GM18907 (cell line): ENCODE measurements at regions not wholly inside any gene's neighbourhood (a gene's known extent, or its start where the extent isn't known, plus 50 kb on each side); places are given as distances from the start of the nearest gene placed in this dataset.

Experiments used
- ATAC-seq: cut with Tn5 transposase; IDR thresholded peaks from one replicate; pipeline ENCODE4 v1.9.1; 2021; ENCODE audit warnings: mild to moderate bottlenecking, moderate library complexity; ENCODE audit not compliant: unreplicated experiment

GRCh38 chr4:145348291-145348690 is 133.4 kb upstream of the SMAD1 start:
- ATAC-seq: no peak

- no peak for ATAC-seq
These were observed 134.0 kb upstream of the SMAD1 start for GRCh38 chr4:145347684-145348083.

- no peak for ATAC-seq
These were observed 135.6 kb upstream of the SMAD1 start for GRCh38 chr4:145346081-145346480.

GRCh38 chr4:145345401-145345800 is 136.3 kb upstream of the SMAD1 start:
- ATAC-seq: no peak

- no peak for ATAC-seq
These were observed 140.3 kb upstream of the SMAD1 start for GRCh38 chr4:145341381-145341780.

- no peak for ATAC-seq
These were observed 141.5 kb upstream of the SMAD1 start for GRCh38 chr4:145340071-145340675.

GRCh38 chr4:145339075-145339725 is 142.5 kb upstream of the SMAD1 start:
- ATAC-seq: no peak

GRCh38 chr4:145338568-145338967 is 143.1 kb upstream of the SMAD1 start:
- no peak for ATAC-seq

- no peak for ATAC-seq
These were observed 144.3 kb upstream of the SMAD1 start for GRCh38 chr4:145337391-145337790.

GRCh38 chr4:145333786-145334185 is 147.9 kb upstream of the SMAD1 start:
- ATAC-seq: no peak

- ATAC-seq: no peak
These were observed 146.1 kb upstream of the OTUD4 start for GRCh38 chr4:145326491-145326890.

GRCh38 chr4:145324161-145324560 is 143.8 kb upstream of the OTUD4 start:
- ATAC-seq: no peak

GRCh38 chr4:145320294-145320693 is 139.9 kb upstream of the OTUD4 start:
- ATAC-seq: no peak

GRCh38 chr4:145319751-145320150 is 139.4 kb upstream of the OTUD4 start:
- no peak for ATAC-seq

GRCh38 chr4:145316897-145317574 is 136.6 kb upstream of the OTUD4 start:
- no peak for ATAC-seq

- ATAC-seq: no peak
These were observed 135.4 kb upstream of the OTUD4 start for GRCh38 chr4:145315811-145316225.

- no peak for ATAC-seq
These were observed 128.2 kb upstream of the OTUD4 start for GRCh38 chr4:145308598-145308997.

GRCh38 chr4:145307763-145308430 is 127.5 kb upstream of the OTUD4 start:
- ATAC-seq: no peak

- no peak for ATAC-seq
These were observed 126.7 kb upstream of the OTUD4 start for GRCh38 chr4:145307120-145307519.

GRCh38 chr4:145302725-145303124 is 122.3 kb upstream of the OTUD4 start:
- ATAC-seq: no peak

GRCh38 chr4:145301386-145302080 is 121.1 kb upstream of the OTUD4 start:
- no peak for ATAC-seq
